GM19043 (cell line): ENCODE measurements at regions not wholly inside any gene's neighbourhood (a gene's known extent, or its start where the extent isn't known, plus 50 kb on each side); places are given as distances from the start of the nearest gene placed in this dataset.

Experiments used
- ATAC-seq: cut with Tn5 transposase; IDR thresholded peaks from one replicate; pipeline ENCODE4 v1.9.1; 2021; ENCODE audit warnings: low read depth; ENCODE audit not compliant: unreplicated experiment

GRCh38 chr13:67353031-67353430 is 122.9 kb upstream of the PCDH9 start:
- ATAC-seq, result no peak

GRCh38 chr13:67351909-67352308 is 121.8 kb upstream of the PCDH9 start:
- ATAC-seq, result no peak

GRCh38 chr13:67351114-67351513 is 121.0 kb upstream of the PCDH9 start:
- ATAC-seq, result no peak

GRCh38 chr13:67343777-67344176 is 113.6 kb upstream of the PCDH9 start:
- ATAC-seq, result no peak

GRCh38 chr13:67341406-67341805 is 111.3 kb upstream of the PCDH9 start:
- no peak for ATAC-seq

- ATAC-seq, result no peak
These were observed 100.0 kb upstream of the PCDH9 start for GRCh38 chr13:67330149-67330548.

- ATAC-seq, result no peak
These were observed 98.8 kb upstream of the PCDH9 start for GRCh38 chr13:67328895-67329294.

- ATAC-seq, result no peak
These were observed 88.7 kb upstream of the PCDH9 start for GRCh38 chr13:67318860-67319259.

- no peak for ATAC-seq
These were observed 88.3 kb upstream of the PCDH9 start for GRCh38 chr13:67318398-67318797.

GRCh38 chr13:67314405-67314804 is 84.3 kb upstream of the PCDH9 start:
- no peak for ATAC-seq

- no peak for ATAC-seq
These were observed 78.1 kb upstream of the PCDH9 start for GRCh38 chr13:67308004-67308772.

- ATAC-seq, result no peak
These were observed 76.6 kb upstream of the PCDH9 start for GRCh38 chr13:67306742-67307141.

- ATAC-seq, result no peak
These were observed 73.7 kb upstream of the PCDH9 start for GRCh38 chr13:67303661-67304333.

GRCh38 chr13:67299751-67300150 is 69.6 kb upstream of the PCDH9 start:
- no peak for ATAC-seq

- ATAC-seq, result no peak
These were observed 69.0 kb upstream of the PCDH9 start for GRCh38 chr13:67299072-67299635.

GRCh38 chr13:67298297-67298696 is 68.2 kb upstream of the PCDH9 start:
- ATAC-seq, result no peak

GRCh38 chr13:67296511-67296910 is 66.4 kb upstream of the PCDH9 start:
- no peak for ATAC-seq

GRCh38 chr13:67292886-67293285 is 62.8 kb upstream of the PCDH9 start:
- no peak for ATAC-seq

- no peak for ATAC-seq
These were observed 55.5 kb upstream of the PCDH9 start for GRCh38 chr13:67285611-67286010.

GRCh38 chr13:67283637-67284036 is 53.5 kb upstream of the PCDH9 start:
- no peak for ATAC-seq

- no peak for ATAC-seq
These were observed 51.3 kb upstream of the PCDH9 start for GRCh38 chr13:67281466-67281865.
